ENCODE measurements at regions not wholly inside any gene's neighbourhood (a gene's known extent, or its start where the extent isn't known, plus 50 kb on each side); places are given as distances from the start of the nearest gene placed in this dataset.

DNA sequence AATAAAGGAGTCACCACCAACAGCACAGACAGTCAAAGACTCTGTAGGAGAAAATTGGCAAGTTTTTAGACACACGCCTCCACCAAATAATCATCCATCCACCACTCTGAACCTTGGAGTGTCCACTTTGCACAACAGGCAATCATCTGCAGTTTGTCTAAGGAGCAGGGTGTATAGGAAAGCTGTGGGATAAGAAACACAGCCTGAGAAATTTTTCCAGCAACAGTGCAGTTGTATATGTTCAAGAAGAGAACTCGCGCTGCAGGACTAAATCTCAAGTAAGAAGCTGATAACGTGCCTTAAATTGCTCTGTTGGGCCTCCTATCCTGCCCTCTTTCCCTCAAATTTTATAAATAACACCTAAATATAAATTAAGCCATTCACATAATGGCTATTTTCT is 136.7 kb upstream of the PPARGC1A start:
- no peaks in the 10 kb centered on the region for H3K9me3 Mint-ChIP-seq
- H3K36me3 Mint-ChIP-seq = no peaks in the 10 kb centered on the region
- no peaks in the 10 kb centered on the region for H3K27me3 Mint-ChIP-seq (ENCODE audit: low read depth)
- H3K4me3 Mint-ChIP-seq = no peak overlapping the region
- ATAC-seq (no peak), DNase-seq (ENCODE audit: low spot score) (no peak)
- H3K4me1 Mint-ChIP-seq = peaks cover 16% of the 10 kb centered on the region
- TF ChIP-seq ETV6 (CRISPR knock-in tag; IDR thresholded peaks at IDR 0.05) = no peak
- TF ChIP-seq, protein P1, sequence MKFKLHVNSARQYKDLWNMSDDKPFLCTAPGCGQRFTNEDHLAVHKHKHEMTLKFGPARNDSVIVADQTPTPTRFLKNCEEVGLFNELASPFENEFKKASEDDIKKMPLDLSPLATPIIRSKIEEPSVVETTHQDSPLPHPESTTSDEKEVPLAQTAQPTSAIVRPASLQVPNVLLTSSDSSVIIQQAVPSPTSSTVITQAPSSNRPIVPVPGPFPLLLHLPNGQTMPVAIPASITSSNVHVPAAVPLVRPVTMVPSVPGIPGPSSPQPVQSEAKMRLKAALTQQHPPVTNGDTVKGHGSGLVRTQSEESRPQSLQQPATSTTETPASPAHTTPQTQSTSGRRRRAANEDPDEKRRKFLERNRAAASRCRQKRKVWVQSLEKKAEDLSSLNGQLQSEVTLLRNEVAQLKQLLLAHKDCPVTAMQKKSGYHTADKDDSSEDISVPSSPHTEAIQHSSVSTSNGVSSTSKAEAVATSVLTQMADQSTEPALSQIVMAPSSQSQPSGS (CRISPR knock-in tag; IDR thresholded peaks at IDR 0.05; ENCODE audit: borderline replicate concordance, low read depth) = no peak
- TF ChIP-seq CREB1 (CRISPR knock-in tag; IDR thresholded peaks at IDR 0.05) = no peak
- no peak for TF ChIP-seq ZBTB21 (CRISPR knock-in tag; IDR thresholded peaks at IDR 0.05; ENCODE audit: borderline replicate concordance)
- no peak overlapping the region for H3K27ac Mint-ChIP-seq
- POLR2A ChIA-PET = no interaction called here
- CTCF ChIA-PET = no interaction called here

DNA sequence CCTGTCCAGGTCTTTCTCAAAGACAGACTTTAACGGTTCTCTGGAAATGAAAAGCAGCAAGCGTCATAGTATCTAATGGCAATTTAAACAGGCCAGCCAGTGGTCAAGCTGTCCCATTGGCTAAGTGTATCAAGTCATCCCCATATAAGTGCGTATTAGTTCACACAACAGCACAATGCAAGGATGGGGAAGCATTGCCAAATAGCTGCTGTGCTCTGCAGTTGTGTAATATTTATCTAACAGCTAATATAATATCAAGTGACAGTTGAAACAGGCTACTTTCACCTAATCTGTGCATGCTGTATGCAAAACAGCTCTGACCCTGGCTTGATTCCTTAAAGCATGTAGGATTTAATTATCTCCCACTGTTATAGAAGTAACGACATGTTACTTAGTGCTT is 134.8 kb upstream of the PPARGC1A start:
- Mint-ChIP-seq H3K27ac (no peak overlapping the region), H3K4me3 (no peak overlapping the region), H3K36me3 (no peaks in the 10 kb centered on the region), H3K4me1 (no peaks in the 10 kb centered on the region), H3K27me3 (ENCODE audit: low read depth) (peaks cover 3% of the 10 kb centered on the region; the same call in 1 of the 2 replicates), H3K9me3 (no peaks in the 10 kb centered on the region)
- DNase-seq (ENCODE audit: low spot score) (no peak), ATAC-seq (no peak)
- TF ChIP-seq, protein P2, sequence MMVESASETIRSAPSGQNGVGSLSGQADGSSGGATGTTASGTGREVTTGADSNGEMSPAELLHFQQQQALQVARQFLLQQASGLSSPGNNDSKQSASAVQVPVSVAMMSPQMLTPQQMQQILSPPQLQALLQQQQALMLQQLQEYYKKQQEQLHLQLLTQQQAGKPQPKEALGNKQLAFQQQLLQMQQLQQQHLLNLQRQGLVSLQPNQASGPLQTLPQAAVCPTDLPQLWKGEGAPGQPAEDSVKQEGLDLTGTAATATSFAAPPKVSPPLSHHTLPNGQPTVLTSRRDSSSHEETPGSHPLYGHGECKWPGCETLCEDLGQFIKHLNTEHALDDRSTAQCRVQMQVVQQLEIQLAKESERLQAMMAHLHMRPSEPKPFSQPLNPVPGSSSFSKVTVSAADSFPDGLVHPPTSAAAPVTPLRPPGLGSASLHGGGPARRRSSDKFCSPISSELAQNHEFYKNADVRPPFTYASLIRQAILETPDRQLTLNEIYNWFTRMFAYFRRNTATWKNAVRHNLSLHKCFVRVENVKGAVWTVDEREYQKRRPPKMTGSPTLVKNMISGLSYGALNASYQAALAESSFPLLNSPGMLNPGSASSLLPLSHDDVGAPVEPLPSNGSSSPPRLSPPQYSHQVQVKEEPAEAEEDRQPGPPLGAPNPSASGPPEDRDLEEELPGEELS (CRISPR knock-in tag; IDR thresholded peaks at IDR 0.05) = no peak
- TF ChIP-seq, protein P3, sequence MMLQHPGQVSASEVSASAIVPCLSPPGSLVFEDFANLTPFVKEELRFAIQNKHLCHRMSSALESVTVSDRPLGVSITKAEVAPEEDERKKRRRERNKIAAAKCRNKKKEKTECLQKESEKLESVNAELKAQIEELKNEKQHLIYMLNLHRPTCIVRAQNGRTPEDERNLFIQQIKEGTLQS (CRISPR knock-in tag; conservative IDR thresholded peaks at IDR 0.05) = no peak
- TF ChIP-seq ZNF416 (CRISPR knock-in tag; IDR thresholded peaks at IDR 0.05) = no peak
- TF ChIP-seq JAZF1 (CRISPR knock-in tag; IDR thresholded peaks at IDR 0.05) = no peak
- no peak for TF ChIP-seq MYBL2 (CRISPR knock-in tag; IDR thresholded peaks at IDR 0.05)
- TF ChIP-seq NR3C1 (CRISPR knock-in tag; conservative IDR thresholded peaks at IDR 0.05; ENCODE audit: low read depth) = no peak
- TF ChIP-seq, protein P4, sequence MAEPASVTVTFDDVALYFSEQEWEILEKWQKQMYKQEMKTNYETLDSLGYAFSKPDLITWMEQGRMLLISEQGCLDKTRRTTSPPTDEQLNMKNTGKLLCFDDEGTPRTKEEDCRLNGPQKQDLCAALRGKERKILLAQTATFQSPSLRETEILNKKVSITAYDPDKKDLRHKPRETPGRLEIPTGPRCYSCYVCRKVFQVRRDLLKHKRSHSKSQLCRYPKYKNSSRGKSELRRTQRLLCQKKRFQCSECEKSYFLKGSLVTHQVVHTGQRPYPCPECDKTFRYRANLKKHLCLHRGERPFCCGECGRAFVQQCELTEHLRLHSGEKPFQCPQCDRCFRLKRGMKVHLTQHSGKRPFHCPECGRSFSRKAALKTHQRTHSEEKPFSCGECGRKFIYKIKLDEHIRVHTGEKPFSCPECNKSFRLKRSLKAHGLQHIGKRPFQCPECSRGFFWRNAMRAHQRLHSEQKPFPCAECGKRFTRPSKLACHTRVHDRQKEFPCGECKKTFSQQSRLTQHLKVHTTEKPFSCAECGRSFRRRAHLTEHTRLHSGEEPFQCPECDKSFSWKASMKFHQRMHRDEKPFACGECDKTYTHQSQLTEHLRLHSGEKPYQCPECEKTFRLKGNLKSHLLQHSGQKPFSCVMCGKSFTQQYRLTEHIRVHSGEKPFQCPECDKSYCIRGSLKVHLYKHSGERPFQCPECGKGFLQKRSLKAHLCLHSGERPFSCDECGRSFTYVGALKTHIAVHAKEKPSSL (CRISPR knock-in tag; conservative IDR thresholded peaks at IDR 0.05) = no peak
- no peak for TF ChIP-seq CREB1 (CRISPR knock-in tag; IDR thresholded peaks at IDR 0.05)
- no peak for TF ChIP-seq TEAD1 (CRISPR knock-in tag; IDR thresholded peaks at IDR 0.05)
- TF ChIP-seq, protein P5, sequence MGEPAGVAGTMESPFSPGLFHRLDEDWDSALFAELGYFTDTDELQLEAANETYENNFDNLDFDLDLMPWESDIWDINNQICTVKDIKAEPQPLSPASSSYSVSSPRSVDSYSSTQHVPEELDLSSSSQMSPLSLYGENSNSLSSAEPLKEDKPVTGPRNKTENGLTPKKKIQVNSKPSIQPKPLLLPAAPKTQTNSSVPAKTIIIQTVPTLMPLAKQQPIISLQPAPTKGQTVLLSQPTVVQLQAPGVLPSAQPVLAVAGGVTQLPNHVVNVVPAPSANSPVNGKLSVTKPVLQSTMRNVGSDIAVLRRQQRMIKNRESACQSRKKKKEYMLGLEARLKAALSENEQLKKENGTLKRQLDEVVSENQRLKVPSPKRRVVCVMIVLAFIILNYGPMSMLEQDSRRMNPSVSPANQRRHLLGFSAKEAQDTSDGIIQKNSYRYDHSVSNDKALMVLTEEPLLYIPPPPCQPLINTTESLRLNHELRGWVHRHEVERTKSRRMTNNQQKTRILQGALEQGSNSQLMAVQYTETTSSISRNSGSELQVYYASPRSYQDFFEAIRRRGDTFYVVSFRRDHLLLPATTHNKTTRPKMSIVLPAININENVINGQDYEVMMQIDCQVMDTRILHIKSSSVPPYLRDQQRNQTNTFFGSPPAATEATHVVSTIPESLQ (CRISPR knock-in tag; IDR thresholded peaks at IDR 0.05) = no peak
- TF ChIP-seq GABPB1 (CRISPR knock-in tag; IDR thresholded peaks at IDR 0.05) = no peak
- TF ChIP-seq, protein P6, sequence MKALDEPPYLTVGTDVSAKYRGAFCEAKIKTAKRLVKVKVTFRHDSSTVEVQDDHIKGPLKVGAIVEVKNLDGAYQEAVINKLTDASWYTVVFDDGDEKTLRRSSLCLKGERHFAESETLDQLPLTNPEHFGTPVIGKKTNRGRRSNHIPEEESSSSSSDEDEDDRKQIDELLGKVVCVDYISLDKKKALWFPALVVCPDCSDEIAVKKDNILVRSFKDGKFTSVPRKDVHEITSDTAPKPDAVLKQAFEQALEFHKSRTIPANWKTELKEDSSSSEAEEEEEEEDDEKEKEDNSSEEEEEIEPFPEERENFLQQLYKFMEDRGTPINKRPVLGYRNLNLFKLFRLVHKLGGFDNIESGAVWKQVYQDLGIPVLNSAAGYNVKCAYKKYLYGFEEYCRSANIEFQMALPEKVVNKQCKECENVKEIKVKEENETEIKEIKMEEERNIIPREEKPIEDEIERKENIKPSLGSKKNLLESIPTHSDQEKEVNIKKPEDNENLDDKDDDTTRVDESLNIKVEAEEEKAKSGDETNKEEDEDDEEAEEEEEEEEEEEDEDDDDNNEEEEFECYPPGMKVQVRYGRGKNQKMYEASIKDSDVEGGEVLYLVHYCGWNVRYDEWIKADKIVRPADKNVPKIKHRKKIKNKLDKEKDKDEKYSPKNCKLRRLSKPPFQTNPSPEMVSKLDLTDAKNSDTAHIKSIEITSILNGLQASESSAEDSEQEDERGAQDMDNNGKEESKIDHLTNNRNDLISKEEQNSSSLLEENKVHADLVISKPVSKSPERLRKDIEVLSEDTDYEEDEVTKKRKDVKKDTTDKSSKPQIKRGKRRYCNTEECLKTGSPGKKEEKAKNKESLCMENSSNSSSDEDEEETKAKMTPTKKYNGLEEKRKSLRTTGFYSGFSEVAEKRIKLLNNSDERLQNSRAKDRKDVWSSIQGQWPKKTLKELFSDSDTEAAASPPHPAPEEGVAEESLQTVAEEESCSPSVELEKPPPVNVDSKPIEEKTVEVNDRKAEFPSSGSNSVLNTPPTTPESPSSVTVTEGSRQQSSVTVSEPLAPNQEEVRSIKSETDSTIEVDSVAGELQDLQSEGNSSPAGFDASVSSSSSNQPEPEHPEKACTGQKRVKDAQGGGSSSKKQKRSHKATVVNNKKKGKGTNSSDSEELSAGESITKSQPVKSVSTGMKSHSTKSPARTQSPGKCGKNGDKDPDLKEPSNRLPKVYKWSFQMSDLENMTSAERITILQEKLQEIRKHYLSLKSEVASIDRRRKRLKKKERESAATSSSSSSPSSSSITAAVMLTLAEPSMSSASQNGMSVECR (CRISPR knock-in tag; IDR thresholded peaks at IDR 0.05; ENCODE audit: borderline replicate concordance) = no peak
- no peak for TF ChIP-seq KAT7 (CRISPR knock-in tag; IDR thresholded peaks at IDR 0.05; ENCODE audit: borderline replicate concordance)
- no peak for TF ChIP-seq ZNF219 (CRISPR knock-in tag; IDR thresholded peaks at IDR 0.05; ENCODE audit: borderline replicate concordance)
- TF ChIP-seq PRRX2 (CRISPR knock-in tag; IDR thresholded peaks at IDR 0.05) = no peak
- TF ChIP-seq JUN (CRISPR knock-in tag; IDR thresholded peaks at IDR 0.05) = no peak
- TF ChIP-seq, protein P7, sequence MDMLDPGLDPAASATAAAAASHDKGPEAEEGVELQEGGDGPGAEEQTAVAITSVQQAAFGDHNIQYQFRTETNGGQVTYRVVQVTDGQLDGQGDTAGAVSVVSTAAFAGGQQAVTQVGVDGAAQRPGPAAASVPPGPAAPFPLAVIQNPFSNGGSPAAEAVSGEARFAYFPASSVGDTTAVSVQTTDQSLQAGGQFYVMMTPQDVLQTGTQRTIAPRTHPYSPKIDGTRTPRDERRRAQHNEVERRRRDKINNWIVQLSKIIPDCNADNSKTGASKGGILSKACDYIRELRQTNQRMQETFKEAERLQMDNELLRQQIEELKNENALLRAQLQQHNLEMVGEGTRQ (CRISPR knock-in tag; IDR thresholded peaks at IDR 0.05) = no peak
- no peak for TF ChIP-seq SP1 (CRISPR knock-in tag; conservative IDR thresholded peaks at IDR 0.05)
- CTCF ChIA-PET = no interaction called here
- POLR2A ChIA-PET = no interaction called here
